RKO (cell line): ENCODE measurements at regions not wholly inside any gene's neighbourhood (a gene's known extent, or its start where the extent isn't known, plus 50 kb on each side); places are given as distances from the start of the nearest gene placed in this dataset.
"Not testable (repeated sequence)": the region's sequence is repeated elsewhere in the genome, so short reads cannot be mapped to it uniquely, and the experiment has no call there.

Experiments used
- DNase-seq: peaks from one replicate; pipeline ENCODE4 v3.0.0-alpha.2; 2016; ENCODE audit warnings: low spot score

DNA sequence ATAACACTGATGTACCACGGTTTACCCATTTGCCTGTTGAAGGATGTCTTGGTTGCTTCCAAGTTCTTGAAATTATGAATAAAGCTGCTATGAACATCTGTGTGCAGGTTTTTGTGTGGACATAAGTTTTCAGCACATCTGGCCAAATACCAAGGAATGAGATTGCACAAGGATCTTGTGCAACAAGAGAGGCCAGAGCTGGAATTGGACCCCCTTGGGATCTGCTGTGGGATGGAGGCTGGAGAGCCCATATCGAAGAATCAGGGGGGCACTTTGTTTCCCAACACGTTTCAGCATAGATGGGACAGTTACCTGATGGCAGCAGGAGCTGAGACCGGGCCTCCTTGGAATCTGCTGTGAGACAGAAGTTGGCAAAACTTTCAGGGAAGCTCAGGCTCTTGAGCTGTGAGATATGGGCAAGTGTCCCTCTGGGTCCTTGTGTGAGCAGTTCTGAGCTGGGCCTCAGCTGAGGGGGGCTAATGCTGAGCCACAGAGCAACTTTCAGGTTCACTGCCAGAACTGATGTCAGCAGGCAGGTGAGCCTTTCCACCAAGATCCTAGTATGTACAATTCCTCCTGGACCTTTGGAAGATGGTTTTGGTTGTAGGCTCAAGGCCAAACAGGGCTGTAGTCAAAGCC lies 115.2 kb upstream of the RAB18 start:
- DNase-seq = no peak

- no peak for DNase-seq
Observed at GRCh38 chr10:27383595-27384542, 120.2 kb upstream of the RAB18 start.

DNA sequence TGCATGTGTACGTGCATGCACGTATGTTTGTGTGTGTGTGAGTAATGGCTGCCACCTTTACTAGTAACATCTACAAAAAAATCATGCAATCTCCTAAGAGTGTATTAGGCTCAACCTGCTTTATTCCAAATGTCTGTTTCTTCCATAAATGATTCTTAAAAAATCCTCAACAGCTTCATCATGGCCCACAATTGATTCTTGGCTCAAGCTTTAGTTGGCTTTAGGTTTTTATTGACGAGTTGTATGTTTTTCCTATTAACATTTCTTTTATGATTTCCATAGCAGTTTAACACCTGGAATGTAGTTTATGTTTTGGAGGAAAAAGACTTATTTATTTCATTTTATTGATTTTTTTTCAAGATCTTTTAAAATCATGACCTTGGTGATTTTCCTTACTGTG lies 121.9 kb upstream of the RAB18 start:
- no peak for DNase-seq

GRCh38 chr10:27380929-27381358 lies 123.2 kb upstream of the RAB18 start:
- DNase-seq = no peak

DNA sequence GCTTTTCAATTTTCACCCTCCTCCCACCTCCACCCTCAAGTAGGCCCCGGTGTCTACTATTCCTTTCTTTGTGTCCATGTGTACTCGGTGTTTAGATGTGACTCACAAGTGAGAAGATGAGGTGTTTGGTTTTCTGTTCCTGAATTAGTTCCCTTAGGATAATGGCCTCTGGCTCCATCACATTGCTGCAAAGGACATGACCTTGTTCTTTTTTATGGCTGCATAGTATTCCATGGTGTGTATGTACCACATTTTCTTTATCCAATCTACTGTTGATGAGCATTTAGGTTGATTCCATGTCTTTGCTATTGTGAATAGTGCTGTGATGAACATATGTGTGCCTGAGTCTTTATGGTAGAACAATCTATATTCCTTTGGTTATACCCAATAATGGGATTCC lies 125.1 kb upstream of the RAB18 start:
- not testable (repeated sequence) for DNase-seq

DNA sequence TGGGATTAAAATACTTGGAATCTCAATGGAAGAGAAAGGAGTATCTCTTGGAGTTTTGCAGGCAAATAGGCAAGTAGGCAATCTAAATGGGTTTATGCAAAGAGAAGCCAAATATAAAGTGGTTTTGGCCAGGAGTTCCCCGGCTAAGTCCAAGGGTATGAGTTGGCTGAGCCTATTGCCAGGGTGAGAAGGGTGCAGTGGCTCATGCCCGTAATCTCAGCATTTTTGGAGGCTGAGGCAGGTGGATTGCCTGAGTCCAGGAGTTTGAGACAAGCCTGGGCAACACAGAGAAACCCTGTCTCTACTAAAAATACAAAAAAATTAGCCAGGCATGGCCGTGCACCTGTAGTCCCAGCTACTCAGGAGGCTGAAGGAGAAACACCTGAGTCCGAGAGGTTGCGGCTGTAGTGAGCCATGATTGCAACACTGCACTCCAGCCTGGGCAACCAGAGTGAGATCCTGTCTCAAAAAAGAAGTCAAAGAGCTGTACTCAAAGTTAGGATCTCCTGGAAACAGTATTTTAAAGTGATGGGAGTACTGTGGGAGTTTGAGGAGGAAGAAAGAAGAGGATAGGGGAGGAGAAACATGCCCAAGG lies 130.4 kb upstream of the RAB18 start:
- no peak for DNase-seq

DNA sequence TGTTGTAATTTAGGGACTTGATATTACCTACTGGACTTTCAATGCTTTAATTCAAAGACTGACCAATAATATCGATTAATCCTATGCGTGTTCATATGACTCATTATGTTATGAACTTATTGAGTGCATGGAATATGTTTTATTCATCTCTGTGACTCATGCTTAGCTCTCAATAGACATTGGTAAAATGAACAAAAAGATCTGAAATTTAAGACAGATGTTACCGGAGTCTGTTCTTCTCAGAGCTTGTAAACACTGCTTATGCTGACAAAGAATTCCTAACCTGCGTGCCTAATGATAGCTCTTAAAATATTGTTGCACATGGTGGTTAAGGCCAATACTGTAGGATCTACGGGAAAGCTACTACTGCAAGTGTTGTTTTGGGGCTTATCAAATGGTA lies 131.5 kb upstream of the ACBD5 start:
- no peak for DNase-seq

- not testable (repeated sequence) for DNase-seq
Observed at GRCh38 chr10:27371375-27371774, 130.8 kb upstream of the ACBD5 start.

DNA sequence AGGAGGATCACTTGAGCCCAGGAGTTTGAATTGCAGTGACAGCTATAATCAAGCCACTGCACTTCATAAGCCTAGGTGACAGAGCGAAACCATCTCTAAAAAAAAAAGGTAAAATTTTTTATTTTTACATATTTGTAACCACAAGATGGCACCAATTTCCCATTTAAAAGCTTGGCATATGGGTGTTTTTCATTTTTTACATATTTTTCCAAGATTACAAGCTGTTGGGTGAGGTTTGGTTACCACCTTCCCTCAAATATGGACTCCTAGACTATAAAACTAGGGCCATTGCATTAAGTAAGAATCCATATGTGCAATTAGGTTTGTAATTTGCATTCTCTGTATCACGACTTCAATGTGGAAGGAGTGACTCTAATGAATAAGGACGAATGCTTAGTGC lies 129.3 kb upstream of the ACBD5 start:
- peak; percentile 47 for DNase-seq

DNA sequence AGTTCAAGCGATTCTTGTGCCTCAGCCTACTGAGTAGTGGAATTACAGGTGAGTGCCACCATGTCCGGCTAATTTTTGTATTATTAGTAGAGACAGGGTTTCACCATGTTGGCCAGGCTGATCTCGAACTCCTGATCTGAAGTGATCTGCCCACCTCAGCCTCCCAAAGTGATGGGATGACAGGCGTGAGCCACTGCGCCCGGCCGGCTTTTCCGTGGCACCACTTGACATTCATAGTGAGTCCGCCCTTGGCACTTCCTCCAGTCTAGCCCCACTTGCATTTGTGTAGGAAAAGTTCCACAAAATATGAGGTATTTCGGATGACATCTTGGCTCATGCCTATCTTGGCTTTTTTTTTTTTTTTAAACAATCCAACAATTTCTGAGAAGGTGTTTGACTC lies 128.1 kb upstream of the ACBD5 start:
- no peak for DNase-seq

DNA sequence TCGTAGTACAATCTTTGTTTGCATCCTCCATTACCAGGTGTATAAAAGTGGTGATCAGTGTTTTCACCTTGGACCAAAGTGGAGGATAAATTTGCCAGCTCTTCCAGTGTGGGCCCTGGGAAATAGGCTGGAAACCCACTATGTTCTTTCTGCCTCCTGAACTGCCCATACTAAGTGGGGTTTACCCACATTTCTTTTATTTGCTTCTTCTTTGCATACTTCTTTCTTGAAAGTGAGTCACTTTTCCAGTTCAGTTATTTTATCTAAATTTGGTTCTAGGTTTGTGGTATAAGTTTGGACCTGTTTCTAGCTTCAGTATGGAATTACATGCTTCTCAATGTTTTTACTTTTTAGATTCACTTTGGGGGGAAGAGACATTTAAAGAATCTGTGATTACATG lies 126.2 kb upstream of the ACBD5 start:
- no peak for DNase-seq

GRCh38 chr10:27364028-27364427 lies 123.4 kb upstream of the ACBD5 start:
- no peak for DNase-seq

DNA sequence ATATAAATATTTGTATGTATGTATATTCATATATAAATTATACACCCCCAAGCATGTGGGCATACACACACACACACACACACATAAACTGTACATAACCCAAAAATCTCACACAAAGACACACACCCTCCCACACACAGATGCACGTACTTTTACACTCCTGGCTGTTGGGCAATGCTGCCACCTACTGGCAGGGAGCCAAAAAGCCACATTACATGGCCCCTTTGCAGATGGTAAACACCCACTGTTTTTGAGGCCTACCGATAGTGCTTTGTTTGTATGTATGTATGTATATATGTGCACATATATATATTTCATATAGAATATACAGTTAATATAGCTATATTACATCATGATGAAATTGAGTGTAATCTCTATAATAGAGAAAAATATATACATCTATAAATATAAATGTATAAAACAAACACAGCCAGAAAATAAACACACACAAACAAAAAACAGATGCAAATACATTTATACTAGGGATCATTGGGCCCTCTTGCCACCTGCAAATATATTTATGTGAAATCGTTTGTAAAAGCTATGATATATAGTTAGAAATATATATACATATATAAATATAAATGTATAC lies 120.1 kb upstream of the ACBD5 start:
- peak; percentile 83 for DNase-seq

DNA sequence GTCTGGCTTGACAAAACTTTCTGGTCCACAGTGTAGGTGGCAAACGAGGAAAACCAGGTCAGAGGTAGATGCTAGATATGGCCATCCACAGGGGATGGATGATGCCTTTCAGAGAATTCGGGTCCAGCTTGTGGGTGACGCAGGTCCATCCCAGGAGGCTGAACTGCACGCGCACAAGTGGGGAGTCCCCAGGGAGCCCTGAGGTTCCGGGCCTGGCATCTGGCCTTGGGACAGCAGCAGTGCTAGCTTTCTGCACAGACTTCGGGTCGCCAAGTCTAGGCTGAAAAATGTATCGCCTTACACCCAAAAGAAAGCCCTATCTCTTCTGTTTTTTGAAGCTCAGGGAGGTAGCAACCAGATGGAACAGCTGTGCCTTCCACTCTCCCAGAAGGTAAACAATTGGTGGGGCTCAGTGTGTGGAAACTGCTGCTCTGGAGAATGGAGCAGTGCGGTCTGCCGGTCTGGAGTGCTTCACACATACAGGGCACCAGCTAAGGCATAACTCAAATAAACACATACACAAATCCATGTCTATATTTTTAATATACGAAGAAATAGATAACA lies 119.3 kb upstream of the ACBD5 start:
- DNase-seq = no peak

- no peak for DNase-seq
Observed at GRCh38 chr10:27356738-27357137, 116.1 kb upstream of the ACBD5 start.

DNA sequence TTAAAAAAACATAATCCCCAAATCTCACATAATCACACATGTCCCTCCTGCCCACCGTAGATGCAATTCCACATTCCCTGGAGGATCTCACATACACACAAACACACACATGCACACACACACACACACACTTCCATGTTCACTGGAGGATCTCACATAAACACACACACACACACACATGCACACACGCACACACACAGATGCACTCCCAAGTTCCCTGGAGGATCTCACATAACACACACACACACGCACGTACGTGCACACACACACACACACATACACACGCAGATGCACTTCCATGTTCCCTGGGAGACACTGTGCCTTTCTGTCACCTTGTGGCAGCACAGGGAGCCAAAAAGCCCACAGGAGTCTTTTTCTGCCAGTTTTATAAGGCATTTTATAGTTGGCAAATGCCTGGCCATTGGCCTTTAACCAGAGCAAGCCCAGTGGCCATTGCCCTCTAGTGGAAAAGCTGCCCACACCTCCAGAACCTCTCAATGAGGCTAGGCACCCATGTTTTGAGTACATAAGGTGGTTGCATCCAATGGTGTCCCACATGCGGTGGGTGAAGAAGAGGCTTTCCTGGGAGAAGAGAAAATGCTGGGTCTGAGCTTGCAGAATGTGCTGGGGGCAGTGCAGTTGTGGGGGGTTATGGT lies 115.4 kb upstream of the ACBD5 start:
- DNase-seq = no peak

GRCh38 chr10:27354643-27355270 lies 114.2 kb upstream of the ACBD5 start:
- DNase-seq = not testable (repeated sequence)

DNA sequence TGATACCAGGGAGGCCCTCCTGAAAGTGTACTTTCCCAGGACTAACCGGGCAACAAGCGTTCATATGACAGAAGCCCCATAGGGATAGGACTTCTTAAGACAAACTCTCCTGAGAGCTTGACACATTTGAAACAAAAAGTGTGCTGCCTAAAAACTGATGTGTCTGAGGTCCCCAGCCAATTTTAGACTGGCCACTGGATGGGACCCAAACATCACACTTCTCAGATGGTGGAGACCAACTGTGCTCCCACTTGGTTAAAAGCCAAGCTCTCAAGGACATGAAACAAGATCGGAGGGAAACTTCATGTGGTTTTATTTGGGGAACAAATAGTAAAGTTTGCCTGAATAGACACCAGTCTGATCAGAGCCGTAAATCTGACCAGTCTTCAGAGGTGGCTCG lies 113.5 kb upstream of the ACBD5 start:
- DNase-seq = not testable (repeated sequence)

- no peak for DNase-seq
Observed at GRCh38 chr10:27349987-27350386, 109.4 kb upstream of the ACBD5 start.

DNA sequence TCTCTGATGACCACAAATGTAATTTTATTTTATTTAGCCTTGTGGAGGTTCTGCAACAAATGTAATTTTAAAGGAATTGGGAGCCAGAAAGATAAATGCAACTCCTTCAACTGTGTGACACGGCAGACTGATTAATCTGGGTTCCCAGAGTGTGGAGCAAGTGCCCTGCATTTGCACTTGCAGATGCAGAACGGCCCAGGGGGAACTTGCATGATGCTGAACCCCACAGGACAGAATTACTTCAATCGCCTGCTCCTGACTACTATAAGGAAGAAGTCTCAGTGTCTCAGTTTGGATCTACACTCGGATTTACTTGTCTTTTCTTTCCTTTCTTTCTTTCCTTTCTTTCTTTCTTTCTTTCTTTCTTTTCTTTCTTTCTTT lies 107.2 kb upstream of the ACBD5 start:
- DNase-seq = not testable (repeated sequence)

DNA sequence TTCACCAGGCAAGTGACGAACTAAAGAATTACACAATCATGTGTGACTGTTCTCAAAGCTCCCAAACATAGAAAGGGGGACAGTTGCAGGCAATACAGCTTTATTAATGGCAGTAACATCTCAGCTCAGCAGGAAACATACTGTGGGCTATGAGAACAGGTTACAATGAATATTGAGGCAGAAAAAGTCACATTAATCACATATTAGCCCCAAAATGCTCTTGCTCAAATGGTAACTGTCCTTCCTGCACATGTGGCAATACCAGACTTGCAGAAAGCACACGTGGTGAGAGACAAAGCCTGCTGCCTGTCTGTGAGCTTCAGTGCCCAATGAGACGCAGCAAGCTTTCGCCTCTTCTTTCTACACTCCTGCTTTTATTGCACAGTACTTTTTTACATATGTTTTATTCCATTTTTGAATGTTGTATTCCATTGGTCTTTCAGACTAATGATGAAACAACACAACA lies 104.9 kb upstream of the ACBD5 start:
- DNase-seq = no peak
